H1 (cell line): ENCODE measurements at regions not wholly inside any gene's neighbourhood (a gene's known extent, or its start where the extent isn't known, plus 50 kb on each side); places are given as distances from the start of the nearest gene placed in this dataset.

Experiments
- RFX5 ChIP-seq: IDR thresholded peaks from 2 replicates; pipeline ENCODE4 v1.6.1; 2011; ENCODE audit warnings: low read depth, low read length, improper control_type of control experiment, borderline replicate concordance
- SIX5 ChIP-seq: IDR thresholded peaks from 2 replicates; pipeline ENCODE4 v1.6.1; 2011; ENCODE audit warnings: mild to moderate bottlenecking, low read depth, low read length
- TF ChIP-seq, protein P1 (sequence below): fragments of 300-600 bp; sonication (generic); IDR thresholded peaks from 2 replicates; pipeline ENCODE4 v1.7.1; 2012; ENCODE audit warnings: low read length, moderate library complexity, mild to moderate bottlenecking, inconsistent platforms; ENCODE audit not compliant: insufficient replicate concordance

DNA sequence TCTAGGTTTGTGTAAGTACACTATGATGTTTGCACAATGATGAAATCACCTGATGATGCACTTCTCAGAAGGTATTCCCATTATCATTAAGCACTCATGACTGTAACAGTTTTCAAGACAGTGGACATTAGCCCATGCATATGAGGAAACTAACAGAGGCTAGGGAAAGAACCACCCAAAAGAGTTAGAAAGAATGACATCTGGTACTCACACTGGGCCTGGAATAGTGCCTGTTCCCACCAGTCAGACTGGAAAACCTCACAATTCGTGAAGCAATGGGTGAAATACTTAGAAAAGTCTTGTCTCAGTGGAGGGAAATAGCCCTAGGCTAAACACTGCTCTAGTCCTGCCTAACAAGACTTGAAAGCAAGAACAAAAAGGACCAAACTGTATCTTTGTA is 117.4 kb upstream of the GDNF start (continued):
- TF ChIP-seq, protein P1, sequence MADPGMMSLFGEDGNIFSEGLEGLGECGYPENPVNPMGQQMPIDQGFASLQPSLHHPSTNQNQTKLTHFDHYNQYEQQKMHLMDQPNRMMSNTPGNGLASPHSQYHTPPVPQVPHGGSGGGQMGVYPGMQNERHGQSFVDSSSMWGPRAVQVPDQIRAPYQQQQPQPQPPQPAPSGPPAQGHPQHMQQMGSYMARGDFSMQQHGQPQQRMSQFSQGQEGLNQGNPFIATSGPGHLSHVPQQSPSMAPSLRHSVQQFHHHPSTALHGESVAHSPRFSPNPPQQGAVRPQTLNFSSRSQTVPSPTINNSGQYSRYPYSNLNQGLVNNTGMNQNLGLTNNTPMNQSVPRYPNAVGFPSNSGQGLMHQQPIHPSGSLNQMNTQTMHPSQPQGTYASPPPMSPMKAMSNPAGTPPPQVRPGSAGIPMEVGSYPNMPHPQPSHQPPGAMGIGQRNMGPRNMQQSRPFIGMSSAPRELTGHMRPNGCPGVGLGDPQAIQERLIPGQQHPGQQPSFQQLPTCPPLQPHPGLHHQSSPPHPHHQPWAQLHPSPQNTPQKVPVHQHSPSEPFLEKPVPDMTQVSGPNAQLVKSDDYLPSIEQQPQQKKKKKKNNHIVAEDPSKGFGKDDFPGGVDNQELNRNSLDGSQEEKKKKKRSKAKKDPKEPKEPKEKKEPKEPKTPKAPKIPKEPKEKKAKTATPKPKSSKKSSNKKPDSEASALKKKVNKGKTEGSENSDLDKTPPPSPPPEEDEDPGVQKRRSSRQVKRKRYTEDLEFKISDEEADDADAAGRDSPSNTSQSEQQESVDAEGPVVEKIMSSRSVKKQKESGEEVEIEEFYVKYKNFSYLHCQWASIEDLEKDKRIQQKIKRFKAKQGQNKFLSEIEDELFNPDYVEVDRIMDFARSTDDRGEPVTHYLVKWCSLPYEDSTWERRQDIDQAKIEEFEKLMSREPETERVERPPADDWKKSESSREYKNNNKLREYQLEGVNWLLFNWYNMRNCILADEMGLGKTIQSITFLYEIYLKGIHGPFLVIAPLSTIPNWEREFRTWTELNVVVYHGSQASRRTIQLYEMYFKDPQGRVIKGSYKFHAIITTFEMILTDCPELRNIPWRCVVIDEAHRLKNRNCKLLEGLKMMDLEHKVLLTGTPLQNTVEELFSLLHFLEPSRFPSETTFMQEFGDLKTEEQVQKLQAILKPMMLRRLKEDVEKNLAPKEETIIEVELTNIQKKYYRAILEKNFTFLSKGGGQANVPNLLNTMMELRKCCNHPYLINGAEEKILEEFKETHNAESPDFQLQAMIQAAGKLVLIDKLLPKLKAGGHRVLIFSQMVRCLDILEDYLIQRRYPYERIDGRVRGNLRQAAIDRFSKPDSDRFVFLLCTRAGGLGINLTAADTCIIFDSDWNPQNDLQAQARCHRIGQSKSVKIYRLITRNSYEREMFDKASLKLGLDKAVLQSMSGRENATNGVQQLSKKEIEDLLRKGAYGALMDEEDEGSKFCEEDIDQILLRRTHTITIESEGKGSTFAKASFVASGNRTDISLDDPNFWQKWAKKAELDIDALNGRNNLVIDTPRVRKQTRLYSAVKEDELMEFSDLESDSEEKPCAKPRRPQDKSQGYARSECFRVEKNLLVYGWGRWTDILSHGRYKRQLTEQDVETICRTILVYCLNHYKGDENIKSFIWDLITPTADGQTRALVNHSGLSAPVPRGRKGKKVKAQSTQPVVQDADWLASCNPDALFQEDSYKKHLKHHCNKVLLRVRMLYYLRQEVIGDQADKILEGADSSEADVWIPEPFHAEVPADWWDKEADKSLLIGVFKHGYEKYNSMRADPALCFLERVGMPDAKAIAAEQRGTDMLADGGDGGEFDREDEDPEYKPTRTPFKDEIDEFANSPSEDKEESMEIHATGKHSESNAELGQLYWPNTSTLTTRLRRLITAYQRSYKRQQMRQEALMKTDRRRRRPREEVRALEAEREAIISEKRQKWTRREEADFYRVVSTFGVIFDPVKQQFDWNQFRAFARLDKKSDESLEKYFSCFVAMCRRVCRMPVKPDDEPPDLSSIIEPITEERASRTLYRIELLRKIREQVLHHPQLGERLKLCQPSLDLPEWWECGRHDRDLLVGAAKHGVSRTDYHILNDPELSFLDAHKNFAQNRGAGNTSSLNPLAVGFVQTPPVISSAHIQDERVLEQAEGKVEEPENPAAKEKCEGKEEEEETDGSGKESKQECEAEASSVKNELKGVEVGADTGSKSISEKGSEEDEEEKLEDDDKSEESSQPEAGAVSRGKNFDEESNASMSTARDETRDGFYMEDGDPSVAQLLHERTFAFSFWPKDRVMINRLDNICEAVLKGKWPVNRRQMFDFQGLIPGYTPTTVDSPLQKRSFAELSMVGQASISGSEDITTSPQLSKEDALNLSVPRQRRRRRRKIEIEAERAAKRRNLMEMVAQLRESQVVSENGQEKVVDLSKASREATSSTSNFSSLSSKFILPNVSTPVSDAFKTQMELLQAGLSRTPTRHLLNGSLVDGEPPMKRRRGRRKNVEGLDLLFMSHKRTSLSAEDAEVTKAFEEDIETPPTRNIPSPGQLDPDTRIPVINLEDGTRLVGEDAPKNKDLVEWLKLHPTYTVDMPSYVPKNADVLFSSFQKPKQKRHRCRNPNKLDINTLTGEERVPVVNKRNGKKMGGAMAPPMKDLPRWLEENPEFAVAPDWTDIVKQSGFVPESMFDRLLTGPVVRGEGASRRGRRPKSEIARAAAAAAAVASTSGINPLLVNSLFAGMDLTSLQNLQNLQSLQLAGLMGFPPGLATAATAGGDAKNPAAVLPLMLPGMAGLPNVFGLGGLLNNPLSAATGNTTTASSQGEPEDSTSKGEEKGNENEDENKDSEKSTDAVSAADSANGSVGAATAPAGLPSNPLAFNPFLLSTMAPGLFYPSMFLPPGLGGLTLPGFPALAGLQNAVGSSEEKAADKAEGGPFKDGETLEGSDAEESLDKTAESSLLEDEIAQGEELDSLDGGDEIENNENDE = no peak
- TF ChIP-seq RFX5 (no peak), SIX5 (no peak)
